GM18499 (cell line): ENCODE measurements at regions not wholly inside any gene's neighbourhood (a gene's known extent, or its start where the extent isn't known, plus 50 kb on each side); places are given as distances from the start of the nearest gene placed in this dataset.
"Not testable (repeated sequence)": the region's sequence is repeated elsewhere in the genome, so short reads cannot be mapped to it uniquely, and the experiment has no call there.

Experiments
- ATAC-seq: cut with Tn5 transposase; IDR thresholded peaks from one replicate; pipeline ENCODE4 v1.9.1; 2021; ENCODE audit warnings: moderate number of reproducible peaks; ENCODE audit not compliant: insufficient read depth, unreplicated experiment

- not testable (repeated sequence) for ATAC-seq
These were observed 202.9 kb downstream of the SPANXN4 start for GRCh38 chrX:143228600-143228999.

GRCh38 chrX:143206966-143207365, 181.2 kb downstream of the SPANXN4 start:
- ATAC-seq: no peak

GRCh38 chrX:143171703-143172102, 146.0 kb downstream of the SPANXN4 start:
- ATAC-seq: no peak

GRCh38 chrX:143165778-143166177, 140.1 kb downstream of the SPANXN4 start:
- peak; percentile 84 for ATAC-seq

GRCh38 chrX:143139681-143140080, 114.0 kb downstream of the SPANXN4 start:
- ATAC-seq: no peak

- ATAC-seq: no peak
These were observed 95.7 kb downstream of the SPANXN4 start for GRCh38 chrX:143121477-143121876.

- ATAC-seq: no peak
These were observed 89.7 kb downstream of the SPANXN4 start for GRCh38 chrX:143115466-143115865.

- no peak for ATAC-seq
These were observed 70.1 kb downstream of the SPANXN4 start for GRCh38 chrX:143095816-143096215.

GRCh38 chrX:143095321-143095720, 69.6 kb downstream of the SPANXN4 start:
- ATAC-seq: no peak

- no peak for ATAC-seq
These were observed 68.8 kb downstream of the SPANXN4 start for GRCh38 chrX:143094417-143095023.
